Calu3 (cell line): ENCODE measurements at regions not wholly inside any gene's neighbourhood (a gene's known extent, or its start where the extent isn't known, plus 50 kb on each side); places are given as distances from the start of the nearest gene placed in this dataset.
"Not testable (repeated sequence)": the region's sequence is repeated elsewhere in the genome, so short reads cannot be mapped to it uniquely, and the experiment has no call there.

Experiments used
- BruUV-seq: library from RNA; stranded (reverse); fragments of 400-500 nt; replicated peaks from 2 replicates; lab custom pipeline; 2021; lab: Mats Ljungman, UMichigan
- CTCF ChIA-PET: fragments of 300-600 bp; sonication (Branson Sonifier 250); formaldehyde crosslinking; loops from one replicate; lab custom pipeline; 2022; ENCODE audit warnings: antibody characterized with exemption; lab: Charles Lee
- DNase-seq: peaks from one replicate; pipeline ENCODE4 v3.0.0; 2022
- H3K27ac Mint-ChIP-seq: one replicate; pipeline ENCODE4 v1.8.0; 2022; ENCODE audit warnings: mixed read lengths; ENCODE audit not compliant: unreplicated experiment
- H3K27me3 Mint-ChIP-seq: one replicate; pipeline ENCODE4 v1.8.0; 2022; ENCODE audit warnings: mixed read lengths; ENCODE audit not compliant: unreplicated experiment
- H3K36me3 Mint-ChIP-seq: one replicate; pipeline ENCODE4 v1.8.0; 2022; ENCODE audit warnings: mild to moderate bottlenecking, moderate library complexity, mixed read lengths; ENCODE audit not compliant: insufficient read depth, unreplicated experiment
- H3K4me1 Mint-ChIP-seq: one replicate; pipeline ENCODE4 v1.8.0; 2022; ENCODE audit warnings: mild to moderate bottlenecking, low read depth, mixed read lengths; ENCODE audit not compliant: unreplicated experiment
- H3K4me3 Mint-ChIP-seq: one replicate; pipeline ENCODE4 v1.8.0; 2022; ENCODE audit warnings: mild to moderate bottlenecking, low read depth, moderate library complexity, mixed read lengths; ENCODE audit not compliant: unreplicated experiment
- H3K9me3 Mint-ChIP-seq: one replicate; pipeline ENCODE4 v1.8.0; 2022; ENCODE audit warnings: low read depth, mixed read lengths; ENCODE audit not compliant: unreplicated experiment
- CTCF ChIP-seq: fragments of 200-600 bp; IDR thresholded peaks from one replicate; pipeline ENCODE4 v1.8.0; 2022; ENCODE audit warnings: antibody characterized with exemption; ENCODE audit not compliant: unreplicated experiment
- intact Hi-C: fragments of 100-400 bp; cut with micrococcal nuclease; formaldehyde crosslinking; loops from one replicate; pipeline ENCODE4 v1.10.0; 2022; ENCODE audit not compliant: unreplicated experiment

- H3K4me3 Mint-ChIP-seq: no peak overlapping the region
- no peak for TF ChIP-seq CTCF
- H3K9me3 Mint-ChIP-seq: peaks cover 4% of the 10 kb centered on the region
- no peaks in the 10 kb centered on the region for H3K36me3 Mint-ChIP-seq
- no peak overlapping the region for H3K27ac Mint-ChIP-seq
- DNase-seq: no peak
- no peaks in the 10 kb centered on the region for H3K4me1 Mint-ChIP-seq
- no TSS peak for BruUV-seq
- intact Hi-C loops: no loop called here
- no peaks in the 10 kb centered on the region for H3K27me3 Mint-ChIP-seq
- CTCF ChIA-PET: no interaction called here
Measured at GRCh38 chr13:53298396-53298795, 269.8 kb downstream of the OLFM4 start.

DNA sequence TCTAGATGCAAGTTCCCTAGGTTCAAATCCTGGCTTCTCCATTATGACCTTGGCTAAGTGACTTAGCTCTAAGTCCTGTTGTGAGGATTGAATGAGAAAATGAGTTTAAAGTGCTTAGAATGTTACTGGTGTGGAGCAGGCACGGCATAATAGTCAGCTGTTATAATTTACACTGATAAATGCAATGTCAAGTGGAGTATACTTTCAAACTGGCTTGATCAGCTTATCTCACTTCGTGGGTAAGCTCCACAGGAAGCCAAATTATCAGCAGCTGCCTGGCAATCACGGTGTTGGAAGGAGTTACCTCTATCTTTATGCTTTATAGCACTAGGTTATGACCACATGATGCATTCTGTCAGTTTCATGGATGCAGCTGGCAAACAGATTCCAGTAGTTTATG is 272.8 kb downstream of the OLFM4 start:
- CTCF ChIA-PET: no interaction called here
- no peak for DNase-seq
- BruUV-seq: no TSS peak
- Mint-ChIP-seq H3K9me3 (peaks cover 8% of the 10 kb centered on the region), H3K36me3 (no peaks in the 10 kb centered on the region), H3K4me3 (no peak overlapping the region), H3K4me1 (no peaks in the 10 kb centered on the region), H3K27me3 (no peaks in the 10 kb centered on the region), H3K27ac (no peak overlapping the region)
- intact Hi-C loops: no loop called here
- no peak for TF ChIP-seq CTCF

- not testable (repeated sequence) for H3K36me3 Mint-ChIP-seq
Measured at GRCh38 chr13:53305419-53305818, 276.8 kb downstream of the OLFM4 start.

DNA sequence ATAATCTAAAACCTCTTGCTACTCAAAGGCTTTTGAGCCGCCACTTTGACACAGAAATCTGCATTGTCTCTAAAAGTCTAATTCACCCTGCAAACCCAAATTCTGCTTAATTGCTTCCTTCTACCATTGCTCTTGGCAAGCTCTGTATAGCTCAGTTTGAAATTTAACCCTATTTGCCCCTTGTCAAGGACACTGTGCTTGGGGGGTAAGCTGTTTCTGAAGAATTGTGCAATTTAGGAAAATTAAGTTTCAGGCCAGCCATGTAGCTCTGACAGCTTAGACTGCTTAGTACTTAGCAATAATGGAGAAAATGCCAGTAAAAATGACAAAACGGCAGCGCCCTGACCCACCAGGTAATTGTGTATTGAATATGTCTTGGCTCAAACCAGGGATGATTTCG is 282.2 kb downstream of the OLFM4 start:
- BruUV-seq: no TSS peak
- TF ChIP-seq CTCF: no peak
- no peaks in the 10 kb centered on the region for H3K27me3 Mint-ChIP-seq
- no peaks in the 10 kb centered on the region for H3K4me1 Mint-ChIP-seq
- H3K36me3 Mint-ChIP-seq: no peaks in the 10 kb centered on the region
- H3K9me3 Mint-ChIP-seq: peaks cover 9% of the 10 kb centered on the region
- CTCF ChIA-PET: no interaction called here
- intact Hi-C loops: no loop called here
- DNase-seq: no peak
- no peak overlapping the region for H3K27ac Mint-ChIP-seq
- H3K4me3 Mint-ChIP-seq: no peak overlapping the region

More at GRCh38 chr13:53305419-53305818, 276.8 kb downstream of the OLFM4 start:
- H3K9me3 Mint-ChIP-seq: peaks cover 14% of the 10 kb centered on the region
- intact Hi-C loops, H3K4me3 Mint-ChIP-seq, BruUV-seq, CTCF ChIA-PET, DNase-seq, H3K4me1 Mint-ChIP-seq, H3K27ac Mint-ChIP-seq, H3K27me3 Mint-ChIP-seq: not testable (repeated sequence)

DNA sequence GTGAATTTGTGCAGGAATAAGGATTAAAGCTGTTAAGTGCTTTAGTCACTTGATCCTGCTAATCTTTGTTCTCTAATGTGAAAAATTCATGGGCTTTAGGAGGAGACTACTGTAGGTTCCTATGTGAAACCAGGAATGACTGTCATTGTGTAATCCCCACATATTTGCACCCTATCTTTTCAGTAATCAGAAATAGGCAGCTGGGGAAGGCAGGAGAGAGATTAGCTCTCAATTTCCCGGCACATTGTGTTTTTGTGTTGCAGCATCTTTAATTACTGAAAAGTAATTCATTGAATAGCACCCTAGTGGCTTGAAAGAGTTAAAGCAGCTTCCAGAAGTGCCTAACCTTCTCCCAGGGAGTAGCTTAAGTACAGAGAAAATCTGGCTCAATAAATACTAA is 282.9 kb downstream of the OLFM4 start:
- Mint-ChIP-seq H3K4me1 (no peaks in the 10 kb centered on the region), H3K4me3 (no peak overlapping the region), H3K9me3 (peaks cover 9% of the 10 kb centered on the region), H3K27me3 (no peaks in the 10 kb centered on the region), H3K27ac (no peak overlapping the region), H3K36me3 (no peaks in the 10 kb centered on the region)
- no peak for TF ChIP-seq CTCF
- no TSS peak for BruUV-seq
- CTCF ChIA-PET: no interaction called here
- intact Hi-C loops: no loop called here
- no peak for DNase-seq
